GM06990 (cell line): ENCODE measurements at regions not wholly inside any gene's neighbourhood (a gene's known extent, or its start where the extent isn't known, plus 50 kb on each side); places are given as distances from the start of the nearest gene placed in this dataset.
"Not testable (repeated sequence)": the region's sequence is repeated elsewhere in the genome, so short reads cannot be mapped to it uniquely, and the experiment has no call there.

ENCODE experiments used
- DNase-seq: peaks from one replicate; pipeline ENCODE4 v3.0.0-alpha.2; 2011; ENCODE audit not compliant: insufficient read length; ENCODE audit errors: extremely low read depth
- H3K27me3 ChIP-seq: replicated peaks from 2 replicates; pipeline ENCODE4 v1.6.0; 2011; ENCODE audit warnings: low read length; ENCODE audit not compliant: control insufficient read depth, insufficient read depth
- H3K36me3 ChIP-seq: 2 replicates; pipeline ENCODE4 v1.5.1; 2011; ENCODE audit warnings: low read length; ENCODE audit not compliant: control insufficient read depth, insufficient read depth
- H3K4me3 ChIP-seq: replicated peaks from 2 replicates; pipeline ENCODE4 v1.5.1; 2011; ENCODE audit warnings: low read depth, mild to moderate bottlenecking, control low read depth, low read length
- CTCF ChIP-seq: IDR thresholded peaks from 2 replicates; pipeline ENCODE4 v1.5.1; 2011; ENCODE audit warnings: low read length, control low read depth, mild to moderate bottlenecking, inconsistent platforms; ENCODE audit not compliant: insufficient read depth, poor library complexity, severe bottlenecking

GRCh38 chr3:130826516-130827182, 67.2 kb upstream of the ATP2C1 start:
- no peaks in the 10 kb centered on the region for H3K36me3 ChIP-seq
- H3K4me3 ChIP-seq: no peak overlapping the region
- H3K27me3 ChIP-seq: no peaks in the 10 kb centered on the region
- TF ChIP-seq CTCF: no peak
- no peak for DNase-seq

- Histone ChIP-seq H3K36me3 (no peaks in the 10 kb centered on the region), H3K27me3 (no peaks in the 10 kb centered on the region), H3K4me3 (no peak overlapping the region)
- DNase-seq: no peak
- no peak for TF ChIP-seq CTCF
Measured at GRCh38 chr3:130827486-130827885, 66.4 kb upstream of the ATP2C1 start.

GRCh38 chr3:130828948-130829947, 64.6 kb upstream of the ATP2C1 start:
- peak; percentile 43 for DNase-seq
- no peak for TF ChIP-seq CTCF
- H3K4me3 ChIP-seq: no peak overlapping the region
- H3K36me3 ChIP-seq: no peaks in the 10 kb centered on the region
- no peaks in the 10 kb centered on the region for H3K27me3 ChIP-seq

GRCh38 chr3:130831719-130832400, 62.0 kb upstream of the ATP2C1 start:
- Histone ChIP-seq H3K36me3 (no peaks in the 10 kb centered on the region), H3K27me3 (no peaks in the 10 kb centered on the region), H3K4me3 (no peak overlapping the region)
- TF ChIP-seq CTCF: no peak
- DNase-seq: no peak

GRCh38 chr3:130832401-130832746, 61.5 kb upstream of the ATP2C1 start:
- not testable (repeated sequence) for DNase-seq, H3K36me3 ChIP-seq, H3K4me3 ChIP-seq

GRCh38 chr3:130834476-130834875, 59.4 kb upstream of the ATP2C1 start:
- Histone ChIP-seq H3K4me3 (no peak overlapping the region), H3K36me3 (no peaks in the 10 kb centered on the region), H3K27me3 (no peaks in the 10 kb centered on the region)
- no peak for DNase-seq
- no peak for TF ChIP-seq CTCF

More at GRCh38 chr3:130832401-130832746, 61.5 kb upstream of the ATP2C1 start:
- H3K27me3 ChIP-seq: not testable (repeated sequence)
